ENCODE measurements at regions not wholly inside any gene's neighbourhood (a gene's known extent, or its start where the extent isn't known, plus 50 kb on each side); places are given as distances from the start of the nearest gene placed in this dataset.

- Histone ChIP-seq H3K9ac (ENCODE audit: insufficient read depth in 1 of 2, low read length in 2 of 2) (no peak overlapping the region), H3K36me3 (ENCODE audit: control insufficient read depth in 4 of 4, insufficient read depth in 4 of 4, low read length in 4 of 4) (no peaks in the 10 kb centered on the region), H3K9me3 (ENCODE audit: control insufficient read depth in 4 of 4, insufficient read depth in 3 of 4, low read length in 3 of 4) (peaks cover 0 to 3% (median 0%) of the 10 kb centered on the region in 4 donors), H3K4me3 (no peak overlapping the region), H3K27ac (ENCODE audit: low read depth in 1 of 2, low read length in 1 of 2) (no peak overlapping the region), H3K4me1 (ENCODE audit: control insufficient read depth in 5 of 5, insufficient read depth in 5 of 5, low read length in 5 of 5) (peaks cover 0 to 1% (median 0%) of the 10 kb centered on the region in 5 donors), H3K27me3 (ENCODE audit: control insufficient read depth in 3 of 3, insufficient read depth in 3 of 3, low read length in 2 of 3) (no peaks in the 10 kb centered on the region)
- ATAC-seq (ENCODE audit: insufficient read depth, low FRiP score), result peak; percentile 76
- no peak for TF ChIP-seq CTCF (IDR thresholded peaks at IDR 0.05; ENCODE audit: control extremely low read depth, extremely low read depth)
- DNase-seq, result no peak
Observed at GRCh38 chr9:6068983-6069382, 53.6 kb upstream of the RANBP6 start.

- DNase-seq, result no peak
- Histone ChIP-seq H3K27ac (ENCODE audit: low read depth in 1 of 2, low read length in 1 of 2) (no peak overlapping the region), H3K4me1 (ENCODE audit: control insufficient read depth in 5 of 5, insufficient read depth in 5 of 5, low read length in 5 of 5) (peaks cover 0 to 1% (median 0%) of the 10 kb centered on the region in 5 donors), H3K4me3 (no peak overlapping the region), H3K9ac (ENCODE audit: insufficient read depth in 1 of 2, low read length in 2 of 2) (no peak overlapping the region), H3K9me3 (ENCODE audit: control insufficient read depth in 4 of 4, insufficient read depth in 3 of 4, low read length in 3 of 4) (peaks cover 0 to 4% (median 2%) of the 10 kb centered on the region in 4 donors), H3K36me3 (ENCODE audit: control insufficient read depth in 4 of 4, insufficient read depth in 4 of 4, low read length in 4 of 4) (no peaks in the 10 kb centered on the region), H3K27me3 (ENCODE audit: control insufficient read depth in 3 of 3, insufficient read depth in 3 of 3, low read length in 2 of 3) (no peaks in the 10 kb centered on the region)
- no peak for ATAC-seq (ENCODE audit: insufficient read depth, low FRiP score)
- WGBS, 2 donors, result 90 to 91% methylated on average over 2 of the region's 2 CpGs
- no peak for TF ChIP-seq CTCF (IDR thresholded peaks at IDR 0.05; ENCODE audit: control extremely low read depth, extremely low read depth)
Observed at GRCh38 chr9:6067426-6067825, 52.0 kb upstream of the RANBP6 start.

Data from lung (tissue), 11 donors.